Body of pancreas (tissue), 4 donors: ENCODE measurements at regions not wholly inside any gene's neighbourhood (a gene's known extent, or its start where the extent isn't known, plus 50 kb on each side); places are given as distances from the start of the nearest gene placed in this dataset.

Source experiments
- CTCF ChIP-seq, 7 experiments: fragments of 450-650 bp in 4 of 7; fragments of 200-600 bp in 3 of 7; sonication (generic) in 3 of 7; IDR thresholded peaks; one replicate each; pipeline ENCODE4 v1.5.1; 2016 to 2019; ENCODE audit warnings: antibody characterized with exemption in 7 of 7
- POLR2A ChIP-seq, 3 donors: fragments of 450-650 bp; IDR thresholded peaks; one replicate each; pipeline ENCODE4 v1.6.1; 2016; ENCODE audit warnings: antibody characterized with exemption in 3 of 3, mild to moderate bottlenecking in 2 of 3

- TF ChIP-seq CTCF (IDR thresholded peaks at IDR 0.05) (no peak), POLR2A (IDR thresholded peaks at IDR 0.05) (no peak)
Observed at GRCh38 chr5:106566031-106566430, 1104.7 kb downstream of the EFNA5 start.
